Left lung (tissue), 4 donors: ENCODE measurements at regions not wholly inside any gene's neighbourhood (a gene's known extent, or its start where the extent isn't known, plus 50 kb on each side); places are given as distances from the start of the nearest gene placed in this dataset.

Experiments
- ATAC-seq: fragments of 200-7000 bp; cut with Tn5 transposase; one replicate; pipeline ENCODE4 v1.9.1; 2020; ENCODE audit warnings: moderate library complexity
- DNase-seq, 4 donors: peaks; one replicate each; pipeline ENCODE4 v3.0.0-alpha.2; 2013 to 2020
- H3K27ac ChIP-seq, 2 donors: fragments of 200-600 bp; sonication (generic) in 1 of 2; one replicate each; pipeline versions ENCODE4 v1.5.0 to v1.8.0; 2020 to 2021
- H3K27me3 ChIP-seq, 2 donors: fragments of 200-600 bp; sonication (generic) in 1 of 2; one replicate each; pipeline versions ENCODE4 v1.5.0 to v1.8.0; 2020 to 2021
- H3K36me3 ChIP-seq, 2 donors: fragments of 200-600 bp; sonication (generic) in 1 of 2; one replicate each; pipeline versions ENCODE4 v1.5.0 to v1.8.0; 2020 to 2021
- H3K4me1 ChIP-seq, 2 donors: fragments of 200-600 bp; one replicate each; pipeline ENCODE4 v1.8.0; 2021
- H3K4me3 ChIP-seq, 2 donors: fragments of 200-600 bp; sonication (generic) in 1 of 2; one replicate each; pipeline versions ENCODE4 v1.5.0 to v1.8.0; 2020 to 2021; ENCODE audit warnings: mild to moderate bottlenecking in 1 of 2
- H3K9me3 ChIP-seq, 2 donors: fragments of 200-600 bp; sonication (generic) in 1 of 2; one replicate each; pipeline versions ENCODE4 v1.5.0 to v1.8.0; 2020 to 2021
- intact Hi-C, 2 donors: fragments of 100-400 bp; cut with DNase I; formaldehyde crosslinking; loops; one replicate each; pipeline versions ENCODE4 v1.11.2 to v1.14.2; 2022
- TF ChIP-seq, protein P1 (sequence below), 2 donors: fragments of 200-600 bp; sonication (generic) in 1 of 2; IDR thresholded peaks; one replicate each; pipeline versions ENCODE4 v1.5.0 to v1.8.0; 2021; ENCODE audit warnings: antibody characterized with exemption in 2 of 2
- donor health status: DM: no; HTN: yes; CAD: no.
- donor health status: DM: no; HTN: no; CAD: no.

DNA sequence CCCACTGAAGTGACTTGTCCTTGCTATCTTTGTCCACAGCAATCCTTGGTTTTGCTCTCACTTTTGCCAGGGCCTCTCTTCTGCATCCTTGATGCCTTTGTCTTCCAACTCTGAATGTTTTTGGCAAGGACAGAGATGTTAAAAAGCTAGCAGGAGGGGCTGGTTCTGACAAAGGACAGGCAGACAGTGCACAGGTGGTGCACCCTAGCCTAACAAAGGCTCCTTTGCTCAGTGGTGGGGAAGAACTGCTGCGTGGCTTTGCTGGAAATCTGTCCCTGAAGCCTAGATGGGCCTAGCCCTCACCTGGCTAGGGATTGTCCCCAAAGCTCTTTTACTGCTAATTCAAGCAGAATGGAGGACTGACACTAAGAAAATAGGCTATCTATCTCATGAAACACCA lies 233.5 kb downstream of the MAN2A1 start:
- no peak for ATAC-seq
- H3K27me3 ChIP-seq, result no peaks in the 10 kb centered on the region
- H3K27ac ChIP-seq, result no peak overlapping the region
- no peak overlapping the region for H3K4me3 ChIP-seq
- intact Hi-C loops, result no loop called here
- H3K4me1 ChIP-seq, result no peaks in the 10 kb centered on the region
- TF ChIP-seq, protein P1, sequence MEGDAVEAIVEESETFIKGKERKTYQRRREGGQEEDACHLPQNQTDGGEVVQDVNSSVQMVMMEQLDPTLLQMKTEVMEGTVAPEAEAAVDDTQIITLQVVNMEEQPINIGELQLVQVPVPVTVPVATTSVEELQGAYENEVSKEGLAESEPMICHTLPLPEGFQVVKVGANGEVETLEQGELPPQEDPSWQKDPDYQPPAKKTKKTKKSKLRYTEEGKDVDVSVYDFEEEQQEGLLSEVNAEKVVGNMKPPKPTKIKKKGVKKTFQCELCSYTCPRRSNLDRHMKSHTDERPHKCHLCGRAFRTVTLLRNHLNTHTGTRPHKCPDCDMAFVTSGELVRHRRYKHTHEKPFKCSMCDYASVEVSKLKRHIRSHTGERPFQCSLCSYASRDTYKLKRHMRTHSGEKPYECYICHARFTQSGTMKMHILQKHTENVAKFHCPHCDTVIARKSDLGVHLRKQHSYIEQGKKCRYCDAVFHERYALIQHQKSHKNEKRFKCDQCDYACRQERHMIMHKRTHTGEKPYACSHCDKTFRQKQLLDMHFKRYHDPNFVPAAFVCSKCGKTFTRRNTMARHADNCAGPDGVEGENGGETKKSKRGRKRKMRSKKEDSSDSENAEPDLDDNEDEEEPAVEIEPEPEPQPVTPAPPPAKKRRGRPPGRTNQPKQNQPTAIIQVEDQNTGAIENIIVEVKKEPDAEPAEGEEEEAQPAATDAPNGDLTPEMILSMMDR (IDR thresholded peaks at IDR 0.05), result no peak
- no peaks in the 10 kb centered on the region for H3K9me3 ChIP-seq
- H3K36me3 ChIP-seq, result no peaks in the 10 kb centered on the region
- DNase-seq, result no peak

DNA sequence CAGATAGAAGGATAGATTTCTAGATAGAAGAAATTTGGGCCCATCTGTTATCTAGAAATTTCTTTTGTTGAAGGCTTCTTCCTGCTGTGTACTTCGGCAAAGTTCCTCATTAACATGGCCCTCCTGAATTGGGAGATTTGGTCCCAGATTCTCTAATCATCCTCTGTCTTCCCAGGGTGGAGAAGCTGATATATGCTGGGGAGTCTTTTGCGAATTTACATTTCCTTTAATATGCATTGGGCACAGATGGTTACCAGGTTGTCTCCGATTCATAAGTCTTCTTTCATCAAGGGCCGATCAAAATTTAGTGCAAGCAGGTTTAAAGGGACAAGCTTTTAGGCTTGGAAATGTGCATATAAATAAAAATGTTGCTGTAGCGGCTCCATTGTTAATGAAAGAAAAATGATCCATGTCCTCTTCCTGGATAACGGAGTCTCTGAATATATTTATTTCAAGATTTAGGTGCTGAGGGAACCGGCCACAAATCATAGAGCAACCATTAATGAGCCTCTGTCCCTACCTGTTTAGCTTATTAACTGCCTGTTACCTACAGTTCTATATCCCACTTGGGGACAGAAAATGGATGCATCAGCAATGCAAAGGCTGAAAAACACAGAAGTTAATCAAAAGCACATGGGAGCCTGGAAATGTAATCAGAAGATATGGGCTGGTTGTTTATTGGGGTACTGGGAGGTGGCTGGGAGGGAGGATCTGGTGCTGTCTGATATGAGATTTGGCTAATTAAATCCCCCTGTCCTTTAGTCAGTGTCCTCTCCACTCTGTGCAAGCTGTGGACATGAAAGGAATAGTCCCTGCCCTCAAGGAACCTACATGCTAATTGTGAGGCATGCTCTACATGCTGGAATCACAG lies 234.7 kb downstream of the MAN2A1 start:
- H3K9me3 ChIP-seq, result no peaks in the 10 kb centered on the region
- H3K4me3 ChIP-seq, result no peak overlapping the region
- H3K27ac ChIP-seq, result no peak overlapping the region
- intact Hi-C loops, result no loop called here
- H3K27me3 ChIP-seq, result no peaks in the 10 kb centered on the region
- no peaks in the 10 kb centered on the region for H3K36me3 ChIP-seq
- no peak for ATAC-seq
- TF ChIP-seq, protein P1 (IDR thresholded peaks at IDR 0.05), result no peak
- DNase-seq, result no peak
- H3K4me1 ChIP-seq, result no peaks in the 10 kb centered on the region

DNA sequence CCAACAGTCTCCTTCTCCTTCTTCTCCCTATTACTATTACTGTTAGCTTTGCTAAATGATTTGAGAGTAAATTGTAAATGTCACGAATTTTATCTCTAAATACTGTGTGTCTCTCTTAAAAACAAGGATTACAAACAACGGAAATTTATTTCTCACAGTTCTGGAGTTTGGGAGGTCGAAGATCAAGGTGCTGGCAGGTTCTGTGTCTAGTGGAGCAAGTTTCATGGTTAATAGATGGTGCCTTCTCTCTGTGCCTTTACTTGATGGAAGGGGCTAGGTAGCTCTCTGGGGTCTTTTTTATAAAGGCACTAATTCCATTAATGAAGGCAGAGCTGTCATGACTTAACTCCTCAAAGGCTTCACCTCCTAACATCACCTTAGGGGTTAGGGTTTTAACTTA lies 237.9 kb downstream of the MAN2A1 start:
- Histone ChIP-seq H3K4me3 (no peak overlapping the region), H3K27me3 (no peaks in the 10 kb centered on the region), H3K9me3 (no peaks in the 10 kb centered on the region), H3K4me1 (no peaks in the 10 kb centered on the region), H3K27ac (no peak overlapping the region), H3K36me3 (no peaks in the 10 kb centered on the region)
- DNase-seq (no peak), ATAC-seq (no peak)
- intact Hi-C loops, result no loop called here
- TF ChIP-seq, protein P1 (IDR thresholded peaks at IDR 0.05), result no peak

DNA sequence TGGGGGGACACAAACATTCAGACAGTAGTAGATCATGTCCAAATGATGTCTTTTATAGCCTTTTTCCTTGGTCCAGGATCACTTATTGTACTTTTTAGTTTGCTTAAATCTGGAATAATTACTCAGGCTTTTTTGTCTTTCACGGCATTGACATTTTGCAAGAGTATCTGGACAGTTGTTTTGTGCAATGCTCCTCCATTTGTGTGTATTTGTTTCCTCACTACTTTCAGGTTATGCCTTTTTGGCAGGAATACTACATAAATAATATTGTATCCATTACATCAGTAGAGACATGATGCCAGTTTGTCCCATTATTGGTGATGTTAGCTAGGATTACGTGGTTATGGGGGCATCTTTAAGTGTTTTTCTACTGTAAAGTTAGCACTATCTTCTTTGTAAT lies 238.3 kb downstream of the MAN2A1 start:
- no peak for ATAC-seq
- Histone ChIP-seq H3K36me3 (no peaks in the 10 kb centered on the region), H3K4me3 (no peak overlapping the region), H3K4me1 (no peaks in the 10 kb centered on the region), H3K27me3 (no peaks in the 10 kb centered on the region), H3K27ac (no peak overlapping the region), H3K9me3 (no peaks in the 10 kb centered on the region)
- TF ChIP-seq, protein P1 (IDR thresholded peaks at IDR 0.05), result no peak
- no peak for DNase-seq
- intact Hi-C loops, result no loop called here

DNA sequence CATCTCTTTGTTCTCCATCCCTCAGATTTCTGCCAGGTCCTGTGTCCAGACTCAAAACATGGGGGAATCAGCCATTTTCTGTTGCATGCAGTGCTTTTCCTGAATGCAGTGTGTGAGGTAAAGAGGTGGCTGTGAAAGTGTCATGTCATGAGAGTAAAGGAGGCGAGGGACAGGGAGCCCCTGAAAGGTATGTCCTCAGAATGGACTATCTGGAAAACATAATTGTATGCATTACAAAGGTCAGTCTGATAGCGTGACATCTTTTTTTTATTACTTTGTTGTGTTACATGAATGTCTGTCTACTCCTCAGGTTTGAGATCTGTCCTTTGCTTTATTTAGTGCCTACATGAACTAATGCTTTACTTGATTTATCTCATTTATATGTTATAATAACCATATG lies 239.1 kb downstream of the MAN2A1 start:
- ATAC-seq (no peak), DNase-seq (no peak)
- H3K9me3 ChIP-seq, result no peaks in the 10 kb centered on the region
- no peaks in the 10 kb centered on the region for H3K4me1 ChIP-seq
- no peaks in the 10 kb centered on the region for H3K36me3 ChIP-seq
- H3K4me3 ChIP-seq, result no peak overlapping the region
- intact Hi-C loops, result no loop called here
- H3K27ac ChIP-seq, result no peak overlapping the region
- no peaks in the 10 kb centered on the region for H3K27me3 ChIP-seq
- TF ChIP-seq, protein P1 (IDR thresholded peaks at IDR 0.05), result no peak
